ENCODE measurements at regions not wholly inside any gene's neighbourhood (a gene's known extent, or its start where the extent isn't known, plus 50 kb on each side); places are given as distances from the start of the nearest gene placed in this dataset.
"Not testable (repeated sequence)": the region's sequence is repeated elsewhere in the genome, so short reads cannot be mapped to it uniquely, and the experiment has no call there.

GRCh38 chr1:29997818-29998217, 725.6 kb downstream of the MATN1 start:
- H3K79me2 ChIP-seq (ENCODE audit: insufficient read depth, low read length); CTCF ChIA-PET; H3K9me2 ChIP-seq (ENCODE audit: insufficient read depth); H3K4me1 ChIP-seq (ENCODE audit: control insufficient read depth in 1 of 2, insufficient read depth in 2 of 2, low read length in 2 of 2); ATAC-seq; H2AFZ ChIP-seq (ENCODE audit: low read depth, low read length, poor library complexity, severe bottlenecking); intact Hi-C loops (cut with micrococcal nuclease); BruUV-seq (replicated peaks); DNase-seq (ENCODE audit: low read depth, low spot score); RAD21 ChIA-PET (ENCODE audit: low non-redundant PET in 1 of 2, low total read pairs in 2 of 2, uncharacterized antibody in 2 of 2, unreplicated experiment in 2 of 2); H3K9ac ChIP-seq (ENCODE audit: low read length); H4K20me1 ChIP-seq (ENCODE audit: insufficient read depth); H3K9me3 ChIP-seq (ENCODE audit: control insufficient read depth in 1 of 2, insufficient read depth in 1 of 2, low read depth in 1 of 2, low read length in 2 of 2); POLR2A ChIA-PET; H3K27ac ChIP-seq (ENCODE audit: low read depth, low read length); H3K36me3 ChIP-seq (ENCODE audit: control insufficient read depth in 1 of 2, insufficient read depth in 2 of 2, low read length in 2 of 2); H3K4me3 ChIP-seq (replicated peaks in 1 of 2; ENCODE audit: low read depth in 1 of 2, low read length in 2 of 2); H3K27me3 ChIP-seq (ENCODE audit: insufficient read depth, low read length); H3K4me2 ChIP-seq (ENCODE audit: low read length): not testable (repeated sequence)

GRCh38 chr1:29993950-29994349, 729.4 kb downstream of the MATN1 start:
- Histone ChIP-seq H3K27me3 (ENCODE audit: insufficient read depth, low read length) (no peaks in the 10 kb centered on the region), H2AFZ (ENCODE audit: low read depth, low read length, poor library complexity, severe bottlenecking) (no peak overlapping the region), H3K79me2 (ENCODE audit: insufficient read depth, low read length) (no peaks in the 10 kb centered on the region), H3K9me3 (ENCODE audit: control insufficient read depth in 1 of 2, insufficient read depth in 1 of 2, low read depth in 1 of 2, low read length in 2 of 2) (peaks cover 5 to 7% of the 10 kb centered on the region in 2 experiments; a peak in 1 of 4 replicates), H4K20me1 (ENCODE audit: insufficient read depth) (no peaks in the 10 kb centered on the region), H3K27ac (ENCODE audit: low read depth, low read length) (no peak overlapping the region), H3K4me2 (ENCODE audit: low read length) (no peak overlapping the region), H3K9me2 (ENCODE audit: insufficient read depth) (no peaks in the 10 kb centered on the region), H3K36me3 (ENCODE audit: control insufficient read depth in 1 of 2, insufficient read depth in 2 of 2, low read length in 2 of 2) (no peaks in the 10 kb centered on the region), H3K9ac (ENCODE audit: low read length) (no peak overlapping the region), H3K4me1 (ENCODE audit: control insufficient read depth in 1 of 2, insufficient read depth in 2 of 2, low read length in 2 of 2) (no peaks in the 10 kb centered on the region), H3K4me3 (replicated peaks in 1 of 2; ENCODE audit: low read depth in 1 of 2, low read length in 2 of 2) (no peak overlapping the region)
- DNase-seq (ENCODE audit: low read depth, low spot score): no peak
- no TSS peak for BruUV-seq (replicated peaks)
- CTCF ChIA-PET: no interaction called here
- POLR2A ChIA-PET: no interaction called here
- RAD21 ChIA-PET (ENCODE audit: low non-redundant PET in 1 of 2, low total read pairs in 2 of 2, uncharacterized antibody in 2 of 2, unreplicated experiment in 2 of 2): no interaction called here
- intact Hi-C loops (cut with micrococcal nuclease): no loop called here
- TF ChIP-seq ELF1 (IDR thresholded peaks at IDR 0.05; ENCODE audit: borderline replicate concordance, low read depth): no peak
- no peak for TF ChIP-seq FOSL1 (IDR thresholded peaks at IDR 0.05; ENCODE audit: low read depth)
- no peak for TF ChIP-seq CBX3 (IDR thresholded peaks at IDR 0.05; ENCODE audit: low read depth)
- TF ChIP-seq ZNF274 (IDR thresholded peaks at IDR 0.05; ENCODE audit: low read depth, low read length): no peak
- TF ChIP-seq SRF (IDR thresholded peaks at IDR 0.05; ENCODE audit: low read depth): no peak
- TF ChIP-seq MAX (IDR thresholded peaks at IDR 0.05): no peak
- TF ChIP-seq JUND (IDR thresholded peaks at IDR 0.05): no peak
- TF ChIP-seq POLR2A (IDR thresholded peaks at IDR 0.05; ENCODE audit: borderline replicate concordance, extremely low read depth, insufficient read depth, insufficient read length): no peak
- no peak for TF ChIP-seq EZH2phosphoT487 (IDR thresholded peaks at IDR 0.05; ENCODE audit: borderline replicate concordance)
- TF ChIP-seq TCF7L2 (IDR thresholded peaks at IDR 0.05; ENCODE audit: borderline replicate concordance, extremely low read depth, insufficient read depth, insufficient read length): no peak
- no peak for TF ChIP-seq ATF3 (IDR thresholded peaks at IDR 0.05)
- TF ChIP-seq RAD21 (IDR thresholded peaks at IDR 0.05; ENCODE audit: low read depth): no peak
- TF ChIP-seq CEBPB (IDR thresholded peaks at IDR 0.05; ENCODE audit: low read depth): no peak
- no peak for TF ChIP-seq SIN3A (IDR thresholded peaks at IDR 0.05; ENCODE audit: low read depth)
- TF ChIP-seq ZFX (IDR thresholded peaks at IDR 0.05): no peak
- no peak for TF ChIP-seq ZBTB33 (IDR thresholded peaks at IDR 0.05; ENCODE audit: extremely low read depth, insufficient replicate concordance, low read length)
- TF ChIP-seq EGR1 (IDR thresholded peaks at IDR 0.05; ENCODE audit: low read depth): no peak
- no peak for ATAC-seq

All from HCT116 (cell line).